ENCODE measurements at regions not wholly inside any gene's neighbourhood (a gene's known extent, or its start where the extent isn't known, plus 50 kb on each side); places are given as distances from the start of the nearest gene placed in this dataset.
"Not testable (repeated sequence)": the region's sequence is repeated elsewhere in the genome, so short reads cannot be mapped to it uniquely, and the experiment has no call there.

DNA sequence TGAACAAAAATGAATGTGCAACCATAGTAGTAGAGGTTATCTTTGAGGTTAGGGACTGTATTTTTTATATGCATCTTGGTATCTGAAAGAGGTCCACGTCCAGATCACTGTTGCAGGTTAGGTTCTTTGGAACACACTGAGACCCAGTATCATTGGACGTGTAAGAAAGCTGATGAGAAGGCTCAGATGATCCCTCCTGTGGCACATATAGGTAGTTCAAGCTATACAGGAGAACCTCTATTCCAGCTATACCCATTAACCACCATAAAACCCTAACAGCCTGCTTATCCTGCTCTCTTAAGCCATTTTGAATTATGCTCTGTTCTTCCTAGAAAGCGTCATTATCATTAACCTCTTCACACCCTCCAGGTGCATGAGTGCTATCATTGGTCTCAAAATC lies 930.7 kb upstream of the HS3ST1 start:
- TF ChIP-seq, protein P1, sequence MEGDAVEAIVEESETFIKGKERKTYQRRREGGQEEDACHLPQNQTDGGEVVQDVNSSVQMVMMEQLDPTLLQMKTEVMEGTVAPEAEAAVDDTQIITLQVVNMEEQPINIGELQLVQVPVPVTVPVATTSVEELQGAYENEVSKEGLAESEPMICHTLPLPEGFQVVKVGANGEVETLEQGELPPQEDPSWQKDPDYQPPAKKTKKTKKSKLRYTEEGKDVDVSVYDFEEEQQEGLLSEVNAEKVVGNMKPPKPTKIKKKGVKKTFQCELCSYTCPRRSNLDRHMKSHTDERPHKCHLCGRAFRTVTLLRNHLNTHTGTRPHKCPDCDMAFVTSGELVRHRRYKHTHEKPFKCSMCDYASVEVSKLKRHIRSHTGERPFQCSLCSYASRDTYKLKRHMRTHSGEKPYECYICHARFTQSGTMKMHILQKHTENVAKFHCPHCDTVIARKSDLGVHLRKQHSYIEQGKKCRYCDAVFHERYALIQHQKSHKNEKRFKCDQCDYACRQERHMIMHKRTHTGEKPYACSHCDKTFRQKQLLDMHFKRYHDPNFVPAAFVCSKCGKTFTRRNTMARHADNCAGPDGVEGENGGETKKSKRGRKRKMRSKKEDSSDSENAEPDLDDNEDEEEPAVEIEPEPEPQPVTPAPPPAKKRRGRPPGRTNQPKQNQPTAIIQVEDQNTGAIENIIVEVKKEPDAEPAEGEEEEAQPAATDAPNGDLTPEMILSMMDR (IDR thresholded peaks at IDR 0.05; ENCODE audit: insufficient read depth, low read length, severe bottlenecking), result no peak
- Histone ChIP-seq H3K4me3 (ENCODE audit: low read depth, low read length) (no peak overlapping the region), H3K27me3 (ENCODE audit: control insufficient read depth, insufficient read depth, low read length) (no peaks in the 10 kb centered on the region), H3K36me3 (ENCODE audit: control insufficient read depth, insufficient read depth, low read length) (no peaks in the 10 kb centered on the region)
- no peak for FAIRE-seq
- no peak for DNase-seq (ENCODE audit: low read depth)

DNA sequence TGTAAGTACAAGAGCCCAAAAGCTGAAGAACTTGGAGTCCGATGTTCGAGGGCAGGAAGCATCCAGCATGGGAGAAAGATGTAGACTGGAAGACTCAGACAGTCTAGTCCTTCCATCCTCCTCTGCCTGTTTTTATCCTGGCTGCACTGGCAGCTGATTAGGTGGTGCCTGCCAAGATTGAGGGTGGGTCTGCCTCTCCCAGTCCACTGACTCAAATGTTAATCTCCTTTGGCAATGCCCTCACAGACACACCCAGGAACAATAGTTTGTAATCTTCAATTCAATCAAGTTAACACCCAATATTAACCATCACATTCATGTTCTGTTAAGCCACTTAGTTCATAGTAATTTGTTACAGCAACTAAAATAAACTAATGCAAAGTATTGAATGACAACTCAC lies 904.4 kb upstream of the HS3ST1 start:
- H3K36me3 ChIP-seq (ENCODE audit: control insufficient read depth, insufficient read depth, low read length); FAIRE-seq; H3K4me3 ChIP-seq (ENCODE audit: low read depth, low read length); DNase-seq (ENCODE audit: low read depth); H3K27me3 ChIP-seq (ENCODE audit: control insufficient read depth, insufficient read depth, low read length): not testable (repeated sequence)

DNA sequence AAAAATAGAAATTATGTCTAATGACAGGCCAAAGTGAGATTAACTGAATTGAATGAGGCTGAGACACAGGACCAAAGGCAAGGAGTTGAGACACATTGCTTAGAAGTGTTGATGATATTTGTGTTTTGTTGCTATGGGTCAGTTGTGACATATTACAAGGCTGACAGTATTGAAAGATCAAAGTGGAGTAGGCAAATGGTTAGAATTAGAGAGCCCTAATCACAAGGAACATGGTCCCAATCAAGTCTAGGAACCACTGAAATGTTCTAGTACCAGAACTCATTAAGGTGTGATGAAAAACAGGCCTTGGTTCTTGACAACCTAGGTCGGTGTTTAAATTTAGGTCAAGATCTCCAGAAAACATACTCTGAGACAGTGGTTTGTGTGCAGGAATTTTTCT lies 896.3 kb upstream of the HS3ST1 start:
- no peak overlapping the region for H3K4me3 ChIP-seq (ENCODE audit: low read depth, low read length)
- no peaks in the 10 kb centered on the region for H3K36me3 ChIP-seq (ENCODE audit: control insufficient read depth, insufficient read depth, low read length)
- H3K27me3 ChIP-seq (ENCODE audit: control insufficient read depth, insufficient read depth, low read length), result no peaks in the 10 kb centered on the region
- peak; percentile 36 for FAIRE-seq
- TF ChIP-seq, protein P1 (IDR thresholded peaks at IDR 0.05; ENCODE audit: insufficient read depth, low read length, severe bottlenecking), result no peak
- DNase-seq (ENCODE audit: low read depth), result no peak

DNA sequence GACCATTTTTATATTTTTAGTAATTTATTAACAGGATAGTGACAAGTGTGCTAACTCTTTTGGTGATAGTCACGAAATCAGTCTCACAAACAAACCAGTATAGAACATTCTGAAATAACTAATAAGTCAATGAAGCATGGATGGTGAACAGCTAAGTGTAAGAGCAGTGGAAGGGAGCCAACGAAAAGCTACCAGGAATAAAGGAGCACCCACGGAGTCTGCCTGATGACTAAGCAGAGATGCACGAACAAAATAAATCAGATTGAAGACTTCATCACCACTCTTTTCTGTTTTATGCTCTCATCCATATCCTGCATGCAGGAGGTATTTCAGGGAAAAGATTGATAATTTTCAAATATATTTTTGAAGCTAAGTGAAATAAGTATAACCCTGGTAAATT lies 891.1 kb upstream of the HS3ST1 start:
- no peak overlapping the region for H3K4me3 ChIP-seq (ENCODE audit: low read depth, low read length)
- H3K36me3 ChIP-seq (ENCODE audit: control insufficient read depth, insufficient read depth, low read length), result no peaks in the 10 kb centered on the region
- no peaks in the 10 kb centered on the region for H3K27me3 ChIP-seq (ENCODE audit: control insufficient read depth, insufficient read depth, low read length)
- no peak for FAIRE-seq
- TF ChIP-seq, protein P1 (IDR thresholded peaks at IDR 0.05; ENCODE audit: insufficient read depth, low read length, severe bottlenecking), result no peak
- DNase-seq (ENCODE audit: low read depth), result no peak

DNA sequence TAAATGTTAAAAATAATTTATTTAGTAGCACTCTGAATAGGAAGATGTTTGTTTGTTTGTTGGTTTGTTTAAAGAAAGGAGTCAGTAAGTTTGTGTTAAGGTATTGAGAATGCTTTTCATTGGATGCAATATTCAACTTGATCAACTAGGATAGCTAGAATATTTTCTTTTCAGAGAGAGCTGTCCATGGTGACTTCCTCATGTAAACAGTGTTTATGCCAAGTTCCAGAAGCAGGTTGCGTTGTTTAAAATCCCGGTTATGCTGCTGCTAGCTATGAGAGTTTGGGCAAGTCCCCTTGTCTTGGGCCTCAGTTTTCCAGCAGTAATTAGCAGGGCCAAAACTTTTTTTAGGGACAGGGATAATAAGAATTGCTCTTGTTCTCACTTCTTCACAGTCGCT lies 876.2 kb upstream of the HS3ST1 start:
- TF ChIP-seq, protein P1 (IDR thresholded peaks at IDR 0.05; ENCODE audit: insufficient read depth, low read length, severe bottlenecking), result no peak
- Histone ChIP-seq H3K27me3 (ENCODE audit: control insufficient read depth, insufficient read depth, low read length) (no peaks in the 10 kb centered on the region), H3K4me3 (ENCODE audit: low read depth, low read length) (no peak overlapping the region), H3K36me3 (ENCODE audit: control insufficient read depth, insufficient read depth, low read length) (no peaks in the 10 kb centered on the region)
- no peak for DNase-seq (ENCODE audit: low read depth)
- no peak for FAIRE-seq

DNA sequence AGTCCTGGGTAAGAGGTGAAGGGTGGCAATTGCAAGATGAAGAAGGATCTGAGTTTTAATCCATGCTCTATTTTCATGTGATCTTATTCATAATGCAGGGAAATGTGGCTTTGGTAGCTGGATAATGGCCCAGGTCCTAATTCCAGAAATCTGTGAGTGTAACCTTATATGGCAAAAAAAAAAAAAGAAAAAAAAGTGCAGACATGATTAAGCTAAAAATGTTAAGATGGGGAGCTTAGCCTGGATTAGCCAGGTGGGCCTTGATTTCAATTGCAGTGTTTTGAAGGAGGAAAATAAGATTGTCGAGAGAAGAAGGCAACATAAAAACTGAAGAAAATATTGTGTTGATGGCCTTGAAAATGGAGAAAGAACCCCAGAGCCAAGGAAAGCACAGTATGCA lies 867.7 kb upstream of the HS3ST1 start:
- Histone ChIP-seq H3K36me3 (ENCODE audit: control insufficient read depth, insufficient read depth, low read length) (no peaks in the 10 kb centered on the region), H3K4me3 (ENCODE audit: low read depth, low read length) (no peak overlapping the region), H3K27me3 (ENCODE audit: control insufficient read depth, insufficient read depth, low read length) (no peaks in the 10 kb centered on the region)
- DNase-seq (ENCODE audit: low read depth) (no peak), FAIRE-seq (no peak)
- TF ChIP-seq, protein P1 (IDR thresholded peaks at IDR 0.05; ENCODE audit: insufficient read depth, low read length, severe bottlenecking), result no peak

All from bronchial epithelial cell (primary cell).